Activated CD8-positive, alpha-beta memory T cell treated with anti-CD3 and anti-CD28 coated beads for 4 hours (primary cell): ENCODE measurements at regions not wholly inside any gene's neighbourhood (a gene's known extent, or its start where the extent isn't known, plus 50 kb on each side); places are given as distances from the start of the nearest gene placed in this dataset.

ENCODE experiments used
- DNase-seq, 2 donors: peaks; one replicate each; pipeline ENCODE4 v3.0.0-alpha.2; 2020; ENCODE audit warnings: low read depth in 2 of 2

DNA sequence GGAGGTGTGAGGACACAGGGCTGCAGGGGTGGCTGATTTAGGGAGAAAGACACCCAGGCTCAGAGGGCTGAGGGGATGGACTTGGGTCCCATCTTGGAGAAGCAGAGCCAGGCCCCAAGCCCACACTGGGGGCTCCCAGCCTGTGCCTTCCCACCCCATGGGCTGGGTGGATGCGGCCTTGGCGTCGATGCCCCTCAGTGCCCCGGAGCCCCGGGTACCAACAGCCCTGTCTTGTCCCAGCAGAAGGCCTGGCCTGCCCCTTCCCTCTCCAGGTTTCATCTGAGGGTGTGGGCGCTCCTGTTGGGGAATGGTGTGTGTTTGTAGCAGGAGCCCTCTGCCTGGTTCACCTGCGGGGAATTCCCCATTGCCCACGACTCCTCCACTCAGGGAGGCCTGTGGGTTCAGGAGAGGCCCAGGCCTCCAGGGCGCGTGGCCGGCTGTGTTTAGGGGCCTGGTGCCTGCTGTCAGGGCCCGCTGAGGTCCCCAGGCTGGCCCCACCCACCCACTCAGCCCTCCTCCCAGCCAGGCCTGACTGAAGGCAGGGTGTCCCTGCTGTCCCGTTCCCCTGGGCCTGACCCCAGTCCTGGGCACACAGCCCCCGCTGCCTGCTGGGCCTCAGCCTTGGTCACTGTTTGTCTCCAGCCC lies 51.1 kb upstream of the BEGAIN start:
- no peak for DNase-seq

GRCh38 chr14:100639280-100639679 lies 52.1 kb upstream of the BEGAIN start:
- DNase-seq = no peak

DNA sequence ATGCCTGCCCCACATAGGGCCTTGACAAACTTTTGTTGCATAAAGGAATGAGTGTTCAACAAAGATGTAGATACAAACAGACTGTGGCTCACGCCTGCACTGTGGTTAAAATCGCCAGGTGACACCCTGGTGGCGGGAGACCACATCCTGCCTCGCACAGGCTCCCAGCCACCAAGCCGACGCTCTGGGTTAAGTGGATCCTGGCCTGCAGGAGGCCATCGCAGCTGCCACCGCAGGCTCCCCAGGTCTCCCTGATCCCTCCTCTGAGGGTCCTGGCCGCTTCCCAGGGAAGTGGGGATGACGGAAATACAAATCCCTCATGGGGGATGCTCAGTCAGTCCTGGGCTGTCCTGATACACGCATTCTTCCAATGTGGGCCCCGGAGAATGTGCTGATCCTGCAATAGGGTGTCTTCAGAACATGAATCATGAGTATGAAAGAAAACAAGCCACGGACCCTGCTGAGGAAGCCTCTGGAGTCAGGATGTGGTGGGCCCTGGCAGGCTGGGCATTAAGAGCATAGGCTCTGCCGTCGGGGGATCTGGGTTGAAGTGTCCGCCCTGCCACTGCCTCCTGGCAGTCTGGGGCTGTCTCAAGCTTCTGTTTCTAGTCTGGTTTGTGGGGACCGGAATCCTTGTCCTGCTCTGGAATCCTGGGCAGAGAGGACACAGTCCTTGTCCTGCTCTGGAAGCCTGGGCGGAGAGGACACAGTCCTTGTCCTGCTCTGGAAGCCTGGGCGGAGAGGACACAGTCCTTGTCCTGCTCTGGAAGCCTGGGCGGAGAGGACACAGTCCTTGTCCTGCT lies 53.5 kb upstream of the BEGAIN start:
- peak; percentile 31 to 57 for DNase-seq

DNA sequence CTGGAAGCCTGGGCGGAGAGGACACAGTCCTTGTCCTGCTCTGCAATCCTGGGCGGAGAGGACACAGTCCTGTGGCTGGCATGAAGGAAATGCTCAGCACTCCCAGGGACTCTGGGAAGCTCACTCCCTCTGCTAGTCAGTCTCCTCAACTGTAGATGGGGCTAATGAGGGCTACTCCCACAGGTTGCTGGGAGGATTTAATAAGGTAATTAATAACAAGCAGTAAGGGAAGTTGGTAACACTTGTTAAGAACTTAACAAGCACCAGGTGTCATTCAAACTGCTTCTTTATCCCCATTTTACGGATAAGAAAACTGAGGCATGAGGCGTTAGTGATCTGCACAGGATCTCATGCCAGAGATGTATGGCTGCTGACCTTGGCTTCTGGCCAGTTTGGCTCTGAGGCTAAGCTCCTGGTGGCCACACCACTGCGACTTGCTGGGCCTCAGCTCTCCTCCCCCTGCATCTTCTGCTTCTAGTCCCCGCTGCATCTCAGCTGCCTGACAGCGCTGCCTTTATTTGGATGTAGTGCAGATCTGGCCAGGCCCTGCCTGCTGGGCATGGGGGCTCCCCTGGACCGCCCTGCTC lies 54.1 kb upstream of the BEGAIN start:
- DNase-seq = no peak

DNA sequence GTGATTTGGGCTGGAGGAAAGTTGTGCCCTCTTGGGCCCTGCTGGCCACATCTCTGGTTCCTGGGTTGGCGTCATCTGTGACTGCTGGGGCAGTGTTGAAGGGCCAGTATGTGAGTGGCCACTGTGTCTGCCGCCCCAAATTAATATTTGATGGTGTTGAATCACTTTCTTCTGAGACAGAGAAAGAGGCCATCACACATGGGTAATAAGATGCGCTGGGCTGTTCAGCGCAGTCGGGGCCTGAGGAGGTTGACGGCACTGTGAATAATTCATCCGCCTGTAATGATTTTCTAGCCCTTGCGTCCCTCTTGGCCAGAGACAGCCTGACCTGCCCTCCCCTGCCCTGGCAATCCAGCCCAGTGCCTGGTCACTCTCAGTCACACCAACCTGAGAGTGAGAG lies 56.2 kb upstream of the BEGAIN start:
- no peak for DNase-seq

DNA sequence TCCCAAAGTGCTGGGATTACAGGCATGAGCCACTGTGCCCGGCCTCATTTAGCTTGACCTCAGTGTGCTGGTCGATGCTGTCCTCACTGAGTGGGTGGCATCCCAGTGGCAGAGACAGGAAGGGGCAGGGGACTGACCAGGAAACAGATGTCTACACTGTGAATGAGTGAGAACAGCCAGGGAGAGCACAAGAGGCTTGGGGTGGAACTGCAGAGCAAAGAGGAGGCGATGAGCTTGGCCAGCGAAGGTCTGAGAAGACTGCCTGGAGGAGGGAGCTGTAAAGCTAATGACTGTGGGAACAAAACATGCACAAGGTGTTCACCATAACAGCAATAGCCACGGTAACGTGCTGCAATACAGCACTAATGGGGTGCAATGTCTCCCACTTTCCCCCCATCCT lies 57.2 kb upstream of the BEGAIN start:
- DNase-seq = no peak

GRCh38 chr14:100644784-100645183 lies 57.6 kb upstream of the BEGAIN start:
- no peak for DNase-seq

DNA sequence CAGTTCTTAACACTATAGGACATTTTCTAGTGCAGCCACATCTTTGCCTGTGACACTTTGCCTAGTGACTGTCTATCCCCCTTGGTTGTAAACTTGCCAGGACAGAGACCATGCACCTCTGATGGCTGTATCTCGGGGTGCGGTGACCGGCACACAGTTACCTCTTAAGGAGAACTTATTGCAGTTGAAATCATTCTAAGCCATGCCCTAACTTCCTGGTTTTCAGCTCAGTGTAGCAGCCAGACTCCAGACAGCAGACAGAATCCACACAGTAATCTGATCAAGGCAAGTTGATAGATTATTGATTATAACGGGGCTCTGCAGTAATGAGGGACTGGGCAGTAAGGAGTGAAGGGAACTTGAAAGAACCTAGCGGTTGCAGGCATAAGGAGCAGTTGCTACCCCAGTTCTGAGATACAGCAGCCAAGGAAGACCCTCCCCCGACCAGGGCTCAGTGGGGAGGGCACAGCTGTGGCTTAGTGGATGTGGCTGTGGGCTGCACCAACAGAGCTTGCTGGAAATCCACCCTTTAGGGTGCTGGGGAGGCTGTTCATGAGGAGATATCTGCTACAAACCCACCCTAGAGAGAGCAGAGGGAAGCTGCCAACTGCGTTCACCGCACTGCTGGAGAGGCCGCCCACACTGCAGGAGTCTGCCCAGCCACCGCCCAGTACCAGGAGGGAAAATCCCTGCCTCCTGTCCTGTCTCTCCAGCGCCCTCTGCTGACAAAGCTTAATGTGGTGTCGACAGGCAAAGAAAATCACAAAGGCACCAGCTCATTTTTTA lies 58.2 kb upstream of the BEGAIN start:
- peak; percentile 61 to 66 for DNase-seq

DNA sequence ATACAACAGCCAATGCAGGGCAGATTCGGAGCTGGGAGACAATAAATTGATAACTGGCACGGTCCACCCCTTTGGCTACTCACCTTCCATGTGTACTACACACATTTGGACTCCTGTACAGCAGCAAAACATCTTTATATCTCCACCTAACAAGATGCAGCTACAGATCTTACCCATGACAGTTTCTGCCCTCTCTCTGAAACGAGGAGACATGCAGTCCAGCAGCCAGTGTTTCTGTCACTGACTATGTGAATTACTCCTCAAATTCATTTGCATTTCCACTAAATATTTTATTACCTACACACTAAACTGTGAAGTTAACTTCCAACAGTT lies 58.7 kb upstream of the BEGAIN start:
- DNase-seq = no peak

- no peak for DNase-seq
These were observed 61.4 kb upstream of the BEGAIN start for GRCh38 chr14:100648474-100649172.

- DNase-seq = no peak
These were observed 61.9 kb upstream of the BEGAIN start for GRCh38 chr14:100649173-100649519.

GRCh38 chr14:100651999-100652508 lies 64.8 kb upstream of the BEGAIN start:
- no peak for DNase-seq

- no peak for DNase-seq
These were observed 65.5 kb upstream of the BEGAIN start for GRCh38 chr14:100652744-100653143.

DNA sequence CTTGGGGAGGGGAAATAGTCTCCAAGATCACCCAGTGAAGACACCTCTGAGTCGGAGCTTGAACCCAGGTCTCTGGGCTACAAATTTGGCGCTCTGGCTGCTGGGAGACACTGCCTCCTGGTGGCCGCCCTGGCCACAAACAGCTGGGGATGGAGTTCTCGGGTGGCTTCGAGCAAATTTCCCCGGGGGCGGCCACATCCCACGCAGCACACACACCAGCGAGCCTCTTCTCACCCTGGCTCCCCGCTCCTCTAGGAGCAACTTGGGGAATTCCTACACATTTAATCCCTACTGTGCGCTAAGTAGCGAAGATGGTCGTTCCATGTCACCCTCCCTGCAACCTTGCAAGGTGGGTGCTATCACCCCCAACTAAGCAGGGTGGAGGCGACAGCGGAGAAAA lies 66.2 kb upstream of the BEGAIN start:
- DNase-seq = no peak

GRCh38 chr14:100654025-100654813 lies 67.0 kb upstream of the BEGAIN start:
- no peak for DNase-seq

DNA sequence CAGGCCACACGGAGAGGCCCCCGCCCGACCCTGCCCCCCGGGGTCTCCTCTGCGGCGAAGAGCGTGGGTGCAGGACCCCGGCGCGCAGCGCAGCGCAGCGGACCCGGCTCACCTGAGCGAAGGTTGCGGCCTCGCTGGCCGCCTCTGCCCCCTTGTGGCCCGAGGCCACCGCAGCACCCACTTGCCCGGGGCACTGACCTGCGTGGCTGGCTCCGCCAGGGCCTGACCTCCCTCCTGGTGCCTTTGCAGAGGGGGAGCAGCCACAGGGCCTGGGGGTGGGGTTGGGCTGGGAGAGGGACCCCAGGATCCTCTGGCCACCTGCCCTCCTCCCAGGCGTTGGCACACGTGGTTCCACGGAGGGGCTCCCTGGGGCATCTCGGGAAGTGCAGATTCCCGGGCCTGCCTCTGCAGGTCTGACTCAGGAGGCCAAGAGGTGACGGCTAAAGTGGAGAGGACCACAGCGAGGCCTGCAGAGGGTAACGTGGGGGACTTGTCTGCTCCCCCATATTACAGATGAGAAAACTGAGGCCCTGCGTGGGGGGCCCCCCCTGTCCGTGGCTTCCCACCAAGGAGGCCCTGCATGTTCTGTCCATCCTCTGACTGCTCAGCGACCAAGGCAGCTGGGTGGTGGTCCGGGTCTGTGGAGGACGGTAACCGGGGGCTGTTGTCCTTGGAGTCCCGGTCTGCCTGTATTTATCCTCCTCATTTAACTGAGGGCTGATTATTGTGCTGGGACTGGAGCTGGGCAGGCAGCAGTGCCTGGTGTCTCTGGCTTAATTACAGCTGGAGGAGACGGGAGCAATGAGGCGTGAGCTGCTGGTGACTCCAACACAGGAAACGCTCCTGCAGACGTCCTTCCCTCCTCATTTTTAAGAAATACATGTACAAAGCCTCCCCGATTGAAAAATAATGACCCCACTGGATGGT lies 67.9 kb upstream of the BEGAIN start:
- DNase-seq = no peak

DNA sequence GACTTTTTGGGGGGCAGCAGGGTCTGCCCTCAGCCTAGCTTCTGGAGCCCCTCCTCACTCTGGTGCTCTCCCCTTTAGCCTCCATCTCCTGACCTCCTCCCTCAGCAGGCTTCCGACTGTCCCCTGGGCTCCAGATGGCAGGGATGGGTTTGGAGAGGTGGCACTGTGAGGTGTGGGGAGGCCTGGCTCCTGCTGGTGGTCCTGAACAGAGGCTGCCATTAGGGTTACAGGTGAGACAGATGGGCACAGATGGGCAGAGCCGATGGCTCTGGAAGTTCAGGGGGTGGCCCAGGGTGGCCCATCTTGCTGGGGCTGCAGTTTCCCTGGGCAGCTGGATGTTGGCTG lies 68.5 kb upstream of the BEGAIN start:
- no peak for DNase-seq

GRCh38 chr14:100656996-100657395 lies 69.7 kb upstream of the DLK1 start:
- no peak for DNase-seq

DNA sequence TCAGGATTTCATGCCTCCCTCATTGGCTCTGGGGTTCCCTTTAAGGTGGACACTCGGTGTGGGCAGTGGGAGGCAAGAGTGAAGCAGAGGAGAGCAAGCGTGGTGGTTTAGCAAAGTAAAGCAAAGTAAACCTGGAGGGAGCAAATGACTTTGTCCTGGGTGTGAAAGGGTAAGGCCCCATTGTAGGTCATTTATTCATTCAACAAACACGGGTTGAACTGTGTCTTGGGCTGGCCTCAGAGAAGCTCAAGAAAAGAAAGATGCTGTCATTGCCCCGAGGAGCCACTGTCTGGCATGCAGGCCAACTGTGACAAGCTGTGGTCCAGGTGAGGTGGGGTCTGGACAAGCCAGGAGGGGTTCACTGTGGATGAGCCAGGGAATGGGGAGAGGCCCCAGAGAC lies 68.9 kb upstream of the DLK1 start:
- DNase-seq = no peak
